DMS114 treated with DMSO at 0.1 percent for 48 hours (cell line): ENCODE measurements at regions not wholly inside any gene's neighbourhood (a gene's known extent, or its start where the extent isn't known, plus 50 kb on each side); places are given as distances from the start of the nearest gene placed in this dataset.

ENCODE experiments used
- DNase-seq: peaks from one replicate; lab custom pipeline; 2025; ENCODE audit not compliant: unreplicated experiment; lab: John Stamatoyannopoulos, UW

GRCh38 chr1:47551971-47552528 is 114.2 kb downstream of the FOXD2 start:
- DNase-seq, result no peak

- no peak for DNase-seq
These were observed 116.2 kb downstream of the FOXD2 start for GRCh38 chr1:47554082-47554481.

- DNase-seq, result no peak
These were observed 117.1 kb downstream of the FOXD2 start for GRCh38 chr1:47554901-47555300.

- no peak for DNase-seq
These were observed 117.5 kb downstream of the FOXD2 start for GRCh38 chr1:47555306-47555705.

GRCh38 chr1:47555841-47556560 is 118.2 kb downstream of the FOXD2 start:
- no peak for DNase-seq

GRCh38 chr1:47557066-47557465 is 119.2 kb downstream of the FOXD2 start:
- DNase-seq, result no peak

- DNase-seq, result no peak
These were observed 121.1 kb downstream of the FOXD2 start for GRCh38 chr1:47558601-47559593.

GRCh38 chr1:47559944-47560695 is 122.3 kb downstream of the FOXD2 start:
- no peak for DNase-seq

GRCh38 chr1:47561523-47562007 is 123.7 kb downstream of the FOXD2 start:
- DNase-seq, result no peak

- DNase-seq, result no peak
These were observed 124.3 kb downstream of the FOXD2 start for GRCh38 chr1:47562147-47562546.

- no peak for DNase-seq
These were observed 125.0 kb downstream of the FOXD2 start for GRCh38 chr1:47562799-47563198.

- DNase-seq, result no peak
These were observed 125.4 kb downstream of the FOXD2 start for GRCh38 chr1:47563201-47563600.

GRCh38 chr1:47564570-47564969 is 126.7 kb downstream of the FOXD2 start:
- DNase-seq, result no peak

GRCh38 chr1:47565092-47565491 is 127.2 kb downstream of the FOXD2 start:
- DNase-seq, result no peak

GRCh38 chr1:47565676-47566075 is 127.8 kb downstream of the FOXD2 start:
- DNase-seq, result no peak

GRCh38 chr1:47568763-47569162 is 130.9 kb downstream of the FOXD2 start:
- DNase-seq, result no peak

- DNase-seq, result no peak
These were observed 131.4 kb downstream of the FOXD2 start for GRCh38 chr1:47569261-47569660.

- DNase-seq, result no peak
These were observed 132.0 kb downstream of the FOXD2 start for GRCh38 chr1:47569681-47570470.

GRCh38 chr1:47571161-47571560 is 133.3 kb downstream of the FOXD2 start:
- DNase-seq, result no peak

GRCh38 chr1:47571952-47572351 is 134.1 kb downstream of the FOXD2 start:
- no peak for DNase-seq
